ENCODE measurements at regions not wholly inside any gene's neighbourhood (a gene's known extent, or its start where the extent isn't known, plus 50 kb on each side); places are given as distances from the start of the nearest gene placed in this dataset.

GRCh38 chr1:212190169-212190568 is 95.0 kb upstream of the PPP2R5A start:
- DNase-seq = no peak

DNA sequence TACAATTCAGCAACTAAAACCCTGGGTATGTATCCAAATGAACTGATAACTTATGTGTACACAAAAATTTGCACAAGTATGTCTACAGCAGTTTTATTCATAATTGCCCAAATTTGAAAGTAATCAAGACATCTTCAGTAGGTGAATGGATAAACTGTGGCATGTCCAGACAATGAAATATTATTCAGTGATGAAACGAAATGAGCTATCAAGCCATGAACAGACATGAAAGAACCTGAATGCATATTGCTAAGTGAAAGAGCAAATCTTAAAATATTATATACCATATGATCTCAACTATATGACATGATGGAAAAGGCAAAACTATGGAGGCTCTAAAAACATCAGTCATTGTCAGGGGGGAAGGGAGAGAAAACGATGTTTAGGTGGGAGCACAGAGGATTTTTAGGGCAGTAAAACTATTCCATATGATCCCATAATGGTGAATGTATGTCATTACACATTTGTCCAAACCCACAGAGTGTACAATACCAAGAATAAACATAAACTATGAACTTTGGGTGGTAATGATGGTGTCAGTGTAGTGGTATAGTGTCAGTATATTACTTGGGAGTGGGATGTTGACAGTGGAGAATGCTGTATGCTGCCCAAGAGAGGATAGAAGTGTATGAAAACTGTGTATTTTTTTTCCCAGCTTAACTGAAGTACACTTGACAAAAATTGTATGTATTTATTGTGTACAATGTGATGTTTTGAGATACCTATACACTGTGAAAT is 92.8 kb upstream of the PPP2R5A start:
- DNase-seq = no peak

DNA sequence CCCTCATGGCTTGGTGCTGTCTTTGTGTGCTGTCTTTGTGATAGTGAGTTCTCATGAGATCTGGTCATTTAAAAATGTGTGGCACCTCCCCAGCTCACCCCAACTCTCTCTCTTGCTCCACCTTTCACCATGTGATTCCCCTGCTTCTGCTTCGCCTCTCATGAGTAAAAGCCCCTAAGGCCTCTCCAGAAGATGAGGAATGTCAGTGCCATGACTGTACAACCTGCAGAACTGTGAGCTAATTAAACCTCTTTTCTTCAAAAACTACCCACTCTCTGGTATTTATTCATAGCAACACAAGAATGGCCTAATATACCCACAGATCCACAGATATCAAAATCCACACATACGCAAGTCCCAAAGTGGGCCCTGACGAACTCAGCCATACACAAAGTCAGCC is 88.9 kb upstream of the PPP2R5A start:
- DNase-seq = no peak

GRCh38 chr1:212201461-212201860 is 83.7 kb upstream of the PPP2R5A start:
- no peak for DNase-seq

GRCh38 chr1:212203630-212204029 is 81.6 kb upstream of the PPP2R5A start:
- no peak for DNase-seq

- no peak for DNase-seq
Measured at GRCh38 chr1:212205006-212205405, 80.2 kb upstream of the PPP2R5A start.

- DNase-seq = no peak
Measured at GRCh38 chr1:212205843-212206242, 79.4 kb upstream of the PPP2R5A start.

DNA sequence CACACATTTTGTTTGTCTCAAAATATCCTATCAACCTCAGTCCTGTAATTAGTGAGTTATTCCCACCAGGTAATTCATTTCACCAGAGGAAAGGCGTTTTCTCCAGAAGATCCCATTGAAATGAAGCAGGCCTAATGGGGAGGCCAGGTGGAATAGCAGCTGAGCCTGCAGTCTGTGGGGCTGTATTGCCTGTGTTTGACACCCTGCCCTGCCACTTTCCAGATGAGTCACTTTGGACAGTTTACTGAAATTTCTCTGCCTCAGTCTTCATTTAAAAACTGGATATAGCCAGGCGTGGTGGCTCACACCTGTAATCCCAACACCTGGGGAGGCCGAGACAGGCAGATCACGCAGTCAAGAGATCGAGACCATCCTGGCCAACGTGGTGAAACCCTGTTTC is 78.1 kb upstream of the PPP2R5A start:
- no peak for DNase-seq

- no peak for DNase-seq
Measured at GRCh38 chr1:212207822-212208520, 77.2 kb upstream of the PPP2R5A start.

GRCh38 chr1:212208978-212209644 is 76.1 kb upstream of the PPP2R5A start:
- DNase-seq = no peak

- no peak for DNase-seq
Measured at GRCh38 chr1:212211371-212211770, 73.8 kb upstream of the PPP2R5A start.

GRCh38 chr1:212212343-212212742 is 72.9 kb upstream of the PPP2R5A start:
- DNase-seq = no peak

DNA sequence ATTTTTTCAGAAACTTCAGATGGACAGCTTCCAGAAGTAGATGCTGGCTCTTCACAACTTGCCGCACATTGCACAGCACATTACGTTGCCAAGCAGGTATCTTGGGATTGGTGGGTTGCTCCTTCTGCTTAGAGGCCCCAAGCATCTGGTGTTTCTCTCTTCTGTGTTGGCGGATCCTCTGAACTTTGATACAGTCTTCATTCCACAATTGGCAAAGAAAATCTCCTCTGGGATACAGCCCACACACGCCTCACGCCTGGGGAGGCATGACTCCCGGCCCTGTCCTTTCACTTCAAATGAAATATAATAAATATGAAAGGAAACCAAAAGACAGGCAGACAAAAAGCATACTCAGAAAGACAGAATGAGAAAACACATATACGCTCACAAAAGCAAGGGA is 72.3 kb upstream of the PPP2R5A start:
- DNase-seq = no peak

- no peak for DNase-seq
Measured at GRCh38 chr1:212213784-212214183, 71.4 kb upstream of the PPP2R5A start.

DNA sequence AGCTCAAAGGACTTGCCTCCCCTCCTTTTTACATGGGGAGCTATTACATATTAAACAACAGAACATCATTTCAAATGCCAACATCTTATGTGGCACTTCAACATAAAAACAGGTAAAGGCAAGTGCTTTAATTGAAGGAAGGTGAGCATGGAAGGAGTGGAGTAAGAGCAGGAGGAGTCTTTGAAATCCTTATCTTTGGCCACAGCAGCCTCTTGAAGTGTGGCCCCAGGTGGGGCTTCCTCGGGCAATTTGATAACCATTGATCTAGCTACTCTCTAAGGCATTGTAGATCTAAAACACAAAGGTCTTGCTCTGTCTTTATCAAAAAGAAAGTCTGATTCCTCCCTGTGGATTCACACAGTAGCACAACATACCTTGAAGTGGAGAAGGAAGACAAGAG is 70.9 kb upstream of the PPP2R5A start:
- no peak for DNase-seq

- no peak for DNase-seq
Measured at GRCh38 chr1:212215910-212216309, 69.3 kb upstream of the PPP2R5A start.

DNA sequence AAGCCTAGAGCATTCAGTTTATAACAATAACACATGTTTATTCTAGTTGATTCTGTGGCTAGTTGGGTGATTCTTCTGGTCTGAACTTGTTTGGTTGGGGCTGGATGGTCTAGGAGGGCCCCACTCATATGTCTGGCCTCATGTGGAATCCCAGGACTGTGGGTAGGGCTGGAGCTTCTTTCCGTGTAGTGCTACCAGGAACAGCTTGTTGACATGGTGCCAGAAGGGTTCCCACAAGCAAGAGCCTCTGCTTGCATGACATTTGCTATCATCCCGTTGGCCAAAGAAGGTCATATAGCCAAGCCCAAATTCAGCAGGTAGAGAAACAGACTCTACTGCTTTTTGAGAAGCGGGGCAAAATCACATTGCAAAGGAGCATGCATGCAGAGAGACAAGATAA is 67.6 kb upstream of the PPP2R5A start:
- DNase-seq = no peak

GRCh38 chr1:212218065-212218464 is 67.1 kb upstream of the PPP2R5A start:
- DNase-seq = no peak

- DNase-seq = no peak
Measured at GRCh38 chr1:212218911-212219310, 66.3 kb upstream of the PPP2R5A start.

DNA sequence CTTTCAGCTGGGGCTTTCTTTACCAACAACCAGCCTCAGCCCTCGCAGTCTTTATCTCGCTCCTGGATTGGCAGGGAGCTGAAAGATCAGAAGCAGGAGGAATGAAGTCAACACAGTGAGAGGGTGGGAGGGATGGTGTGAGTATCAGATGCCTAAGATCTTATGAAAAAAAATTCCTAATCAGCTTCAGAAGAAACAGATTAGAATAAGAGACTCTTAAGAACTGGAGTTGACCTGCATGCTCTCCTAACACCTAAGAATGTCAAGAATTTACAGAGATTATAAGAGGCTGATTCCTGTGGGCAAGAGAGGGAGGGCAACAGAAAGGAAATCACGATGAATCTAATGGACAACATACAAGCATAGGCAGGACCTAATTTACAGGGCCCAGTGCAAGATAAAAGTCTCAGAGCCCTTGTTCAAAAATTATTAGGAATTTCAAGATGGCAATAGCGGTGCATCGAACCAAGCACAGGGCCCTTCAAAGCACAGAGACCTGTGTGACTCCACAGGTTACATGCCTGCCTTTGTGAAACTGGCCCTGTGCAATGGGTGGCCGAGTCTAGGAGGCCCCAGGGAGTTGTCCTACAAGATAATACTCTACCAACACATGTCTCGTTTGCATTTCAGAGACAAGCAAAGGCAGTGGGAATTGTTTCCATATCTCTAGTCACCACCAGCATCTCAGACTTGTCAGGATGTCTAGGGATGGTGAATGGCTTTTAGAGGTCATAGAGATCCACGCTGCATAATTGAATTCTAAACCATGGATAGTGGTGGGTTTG is 65.3 kb upstream of the PPP2R5A start:
- DNase-seq = no peak

DNA sequence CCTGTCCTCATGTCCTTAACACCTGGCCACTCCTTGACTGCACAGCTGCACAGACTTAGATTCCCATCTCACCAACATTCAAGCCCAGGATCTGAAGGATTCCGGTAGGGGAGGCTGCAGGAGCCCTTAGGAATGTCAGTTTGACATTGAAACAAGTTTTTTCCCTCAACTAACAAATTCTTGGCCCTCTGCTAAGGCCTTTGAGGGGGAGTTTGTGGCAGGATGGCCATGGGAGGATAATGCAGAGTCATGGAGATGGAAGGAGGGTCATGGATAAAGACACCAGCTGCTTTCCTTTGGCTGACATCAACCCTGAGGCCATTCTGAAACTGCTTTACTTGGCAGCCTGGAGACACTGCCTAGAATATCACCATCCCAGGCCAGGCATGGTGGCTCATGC is 63.4 kb upstream of the PPP2R5A start:
- no peak for DNase-seq

DNA sequence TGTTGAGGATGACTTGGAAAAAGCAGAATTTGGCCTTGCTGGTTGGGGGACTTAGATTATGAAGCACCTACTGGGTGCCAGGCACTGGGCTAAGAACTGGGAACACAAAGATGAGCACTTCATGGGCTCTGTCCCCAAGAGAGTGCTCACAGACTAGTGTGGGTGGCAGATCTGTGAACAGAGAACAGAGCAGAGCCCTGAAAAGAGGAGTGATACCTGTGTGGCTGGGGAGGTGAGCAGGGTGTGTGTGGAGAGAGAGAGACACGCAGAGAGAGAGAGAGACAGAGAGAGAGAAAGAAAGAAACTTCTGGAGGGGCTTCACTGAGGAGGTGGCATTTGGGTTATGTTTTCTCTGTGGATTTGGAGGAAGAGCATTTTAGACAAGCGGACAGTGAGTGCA is 61.1 kb upstream of the PPP2R5A start:
- DNase-seq = no peak

DNA sequence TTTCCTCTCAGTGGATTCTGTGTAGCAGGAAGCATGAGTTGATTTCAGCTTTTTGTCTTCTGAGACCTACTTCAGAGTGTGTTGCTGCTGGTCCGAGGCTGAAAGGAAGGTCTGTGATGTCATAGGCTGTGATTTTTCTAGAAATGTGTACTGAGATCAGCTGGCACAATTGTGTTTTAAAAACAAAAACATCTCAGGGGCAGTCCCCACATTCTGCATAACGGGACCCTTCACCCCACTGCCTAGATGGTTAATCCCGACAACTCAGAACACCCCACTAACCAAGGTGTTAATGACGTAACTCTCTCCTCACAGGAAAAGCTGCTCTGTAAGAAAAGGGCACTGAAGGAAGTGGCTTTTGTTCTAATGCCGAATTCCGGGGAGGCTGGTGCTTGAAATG is 59.8 kb upstream of the PPP2R5A start:
- DNase-seq = no peak

Data from hindlimb muscle (tissue), 1 donor.